CD14-positive monocyte (primary cell): ENCODE measurements at regions not wholly inside any gene's neighbourhood (a gene's known extent, or its start where the extent isn't known, plus 50 kb on each side); places are given as distances from the start of the nearest gene placed in this dataset.

Experiments used
- DNase-seq, 3 donors: peaks; one replicate each; pipeline ENCODE4 v3.0.0-alpha.2; 2011 to 2022
- H2AFZ ChIP-seq: 2 replicates; pipeline ENCODE4 v1.6.0; 2012; ENCODE audit warnings: mild to moderate bottlenecking, low read depth, low read length, inconsistent platforms; ENCODE audit not compliant: insufficient read depth, poor library complexity, severe bottlenecking
- H3K27ac ChIP-seq, 2 donors: 1 replicate in 1 of 2; 2 replicates in 1 of 2; pipeline ENCODE4 v1.5.1; 2012 to 2013; ENCODE audit warnings: low read length in 2 of 2, control low read depth in 1 of 2, inconsistent platforms in 1 of 2, low read depth in 1 of 2, mild to moderate bottlenecking in 1 of 2
- H3K27me3 ChIP-seq, 2 donors: one replicate each; pipeline versions ENCODE4 v1.6.0 to v1.6.1; 2011 to 2013; ENCODE audit warnings: low read length in 2 of 2; ENCODE audit not compliant: control insufficient read depth in 2 of 2, insufficient read depth in 2 of 2
- H3K36me3 ChIP-seq, 2 donors: replicated peaks in 1 of 2; 1 replicate in 1 of 2; 2 replicates in 1 of 2; pipeline versions ENCODE4 v1.5.1 to v1.6.1; 2012 to 2013; ENCODE audit warnings: low read length in 2 of 2, control low read depth in 1 of 2, inconsistent platforms in 1 of 2, mild to moderate bottlenecking in 1 of 2; ENCODE audit not compliant: insufficient read depth in 2 of 2, control insufficient read depth in 1 of 2
- H3K4me1 ChIP-seq, 2 donors: 1 replicate in 1 of 2; 2 replicates in 1 of 2; pipeline versions ENCODE4 v1.5.1 to v1.6.1; 2012 to 2013; ENCODE audit warnings: low read length in 2 of 2, control low read depth in 1 of 2, inconsistent platforms in 1 of 2, mild to moderate bottlenecking in 1 of 2, moderate library complexity in 1 of 2; ENCODE audit not compliant: insufficient read depth in 2 of 2, control insufficient read depth in 1 of 2
- H3K4me2 ChIP-seq: replicated peaks from 2 replicates; pipeline ENCODE3; 2012; ENCODE audit warnings: low read length, moderate library complexity, mild to moderate bottlenecking; ENCODE audit not compliant: poor library complexity, severe bottlenecking; ENCODE audit errors: extremely low read depth
- H3K4me3 ChIP-seq, 3 experiments: fragments of 200-600 bp in 1 of 3; sonication (generic) in 1 of 3; replicated peaks in 1 of 3; 1 replicate in 2 of 3; 2 replicates in 1 of 3; pipeline ENCODE4 v1.5.1; 2011 to 2013; ENCODE audit warnings: low read length in 3 of 3, mild to moderate bottlenecking in 3 of 3, control low read depth in 2 of 3, low read depth in 2 of 3, inconsistent platforms in 1 of 3, moderate library complexity in 1 of 3
- H3K79me2 ChIP-seq: 2 replicates; pipeline ENCODE4 v1.6.0; 2012; ENCODE audit warnings: mild to moderate bottlenecking, control low read depth, inconsistent platforms, low read length, moderate library complexity; ENCODE audit not compliant: insufficient read depth
- H3K9ac ChIP-seq: 2 replicates; pipeline ENCODE4 v1.6.0; 2017; ENCODE audit warnings: low read length, mild to moderate bottlenecking; ENCODE audit not compliant: insufficient read depth, poor library complexity, severe bottlenecking
- H3K9me3 ChIP-seq, 2 donors: replicated peaks in 1 of 2; 1 replicate in 1 of 2; 2 replicates in 1 of 2; pipeline versions ENCODE4 v1.5.1 to v1.6.1; 2012 to 2013; ENCODE audit warnings: low read length in 2 of 2, control low read depth in 1 of 2; ENCODE audit not compliant: control insufficient read depth in 1 of 2, insufficient read depth in 1 of 2
- H4K20me1 ChIP-seq: 2 replicates; pipeline ENCODE4 v1.6.0; 2012; ENCODE audit warnings: mild to moderate bottlenecking, low read length, control low read depth, moderate library complexity; ENCODE audit not compliant: insufficient read depth
- H3K27ac Mint-ChIP-seq, 7 donors: one replicate each; pipeline ENCODE4 v1.8.0; 2020; ENCODE audit warnings: mild to moderate bottlenecking in 7 of 7, mixed read lengths in 7 of 7, moderate library complexity in 6 of 7, inconsistent platforms in 2 of 7
- H3K27me3 Mint-ChIP-seq, 3 donors: one replicate each; pipeline ENCODE4 v1.8.0; 2021 to 2022; ENCODE audit warnings: low read depth in 3 of 3, mild to moderate bottlenecking in 3 of 3, mixed read lengths in 3 of 3, moderate library complexity in 3 of 3, inconsistent platforms in 1 of 3
- H3K36me3 Mint-ChIP-seq, 2 donors: one replicate each; pipeline ENCODE4 v1.8.0; 2020; ENCODE audit warnings: mixed read lengths in 2 of 2, inconsistent platforms in 1 of 2, mild to moderate bottlenecking in 1 of 2
- H3K4me1 Mint-ChIP-seq: one replicate; pipeline ENCODE4 v1.8.0; 2020; ENCODE audit warnings: mild to moderate bottlenecking, mixed read lengths
- H3K4me3 Mint-ChIP-seq, 2 donors: one replicate each; pipeline ENCODE4 v1.8.0; 2020; ENCODE audit warnings: mild to moderate bottlenecking in 2 of 2, mixed read lengths in 2 of 2, moderate library complexity in 1 of 2
- H3K9me3 Mint-ChIP-seq, 7 donors: one replicate each; pipeline ENCODE4 v1.8.0; 2020 to 2022; ENCODE audit warnings: mixed read lengths in 7 of 7, mild to moderate bottlenecking in 6 of 7, moderate library complexity in 6 of 7, inconsistent platforms in 2 of 7
- CTCF ChIP-seq: fragments of 200-600 bp; IDR thresholded peaks from one replicate; pipeline ENCODE4 v1.8.0; 2022; ENCODE audit warnings: antibody characterized with exemption, mild to moderate bottlenecking
- whole genome bisulfite sequencing: methylation state at CpG from one replicate; pipeline ENCODE4 v1.1.5; 2013; ENCODE audit warnings: missing lambda C conversion rate; ENCODE audit not compliant: insufficient coverage; 5-methylcytosine and 5-hydroxymethylcytosine counted together
- intact Hi-C, 2 donors: fragments of 100-400 bp; cut with micrococcal nuclease; formaldehyde crosslinking; loops; one replicate each; pipeline versions ENCODE4 v1.15.0 to v1.15.1; 2023

DNA sequence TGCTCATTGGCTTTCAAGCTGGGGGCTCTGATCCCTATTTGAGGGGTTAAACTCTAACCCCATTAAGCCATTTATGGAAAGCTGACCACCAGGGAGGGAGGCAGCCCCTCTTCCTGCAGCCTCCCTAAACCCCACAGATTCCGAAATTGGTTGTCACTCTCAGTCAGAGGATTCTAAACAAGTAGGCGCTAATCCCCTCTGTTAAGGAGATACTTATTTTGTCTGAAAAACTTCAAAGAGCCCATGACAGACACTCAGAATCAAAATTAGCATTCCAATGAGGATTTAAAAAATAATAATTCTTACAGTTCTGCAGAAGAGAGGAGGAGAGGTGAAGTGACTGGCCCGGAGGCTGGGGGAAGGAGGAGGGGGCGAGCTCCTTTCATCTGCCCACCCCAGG, 69.7 kb upstream of the LMO1 start:
- no peaks in the 10 kb centered on the region for H3K27me3 ChIP-seq
- H2AFZ ChIP-seq, result no peak overlapping the region
- H3K79me2 ChIP-seq, result no peaks in the 10 kb centered on the region
- peaks cover 42 to 55% of the 10 kb centered on the region in 2 donors for H3K4me1 ChIP-seq
- no peak overlapping the region for H3K4me2 ChIP-seq
- no peak overlapping the region for H3K4me3 ChIP-seq
- WGBS, result no CpG with 5 or more reads among the region's 4 CpGs
- Mint-ChIP-seq H3K4me3 (no peak overlapping the region), H3K9me3 (peaks cover 0 to 3% (median 0%) of the 10 kb centered on the region in 7 donors), H3K36me3 (no peaks in the 10 kb centered on the region), H3K27me3 (peaks cover 0 to 6% (median 3%) of the 10 kb centered on the region in 3 donors), H3K4me1 (peaks cover 44% of the 10 kb centered on the region), H3K27ac (peak overlapping the region in 5 of 7 donors; percentile 20 to 70 (median 26))
- H3K27ac ChIP-seq, result no peak overlapping the region
- no peaks in the 10 kb centered on the region for H3K9me3 ChIP-seq
- no peaks in the 10 kb centered on the region for H3K36me3 ChIP-seq
- TF ChIP-seq CTCF, result no peak
- H4K20me1 ChIP-seq, result no peaks in the 10 kb centered on the region
- no peak for DNase-seq
- no peak overlapping the region for H3K9ac ChIP-seq
- intact Hi-C loops, result loop anchor here in 1 of 2 donors (10.0 kb wide), 1 partner anchor 351 kb away; the partner anchor contains the start of genes RPL27A and TRIM66

DNA sequence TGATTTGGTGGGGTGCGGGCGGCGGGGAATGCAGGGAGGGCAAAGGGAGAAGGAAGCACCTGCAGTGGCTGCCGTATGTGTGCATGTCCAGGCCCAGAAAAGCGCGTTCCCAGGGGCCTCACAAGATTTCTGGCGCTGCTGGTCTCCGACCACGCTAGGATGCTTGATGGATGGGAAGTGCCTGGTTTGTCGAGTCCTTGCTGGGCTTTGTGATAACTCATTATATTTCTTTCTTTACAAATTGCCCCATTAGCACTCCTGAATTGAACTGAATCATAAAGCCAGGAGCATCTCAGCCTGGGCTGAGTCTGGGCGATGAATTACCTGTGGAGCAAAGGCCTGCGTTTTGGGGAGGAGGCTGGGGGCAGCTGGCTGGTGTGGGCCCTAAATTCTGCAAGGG, 69.2 kb upstream of the LMO1 start:
- Histone ChIP-seq H2AFZ (peak overlapping the region; percentile 57), H3K9ac (no peak overlapping the region), H3K4me2 (no peak overlapping the region), H3K79me2 (no peaks in the 10 kb centered on the region), H3K36me3 (no peaks in the 10 kb centered on the region), H3K9me3 (no peaks in the 10 kb centered on the region), H3K27me3 (no peaks in the 10 kb centered on the region), H4K20me1 (no peaks in the 10 kb centered on the region), H3K4me3 (no peak overlapping the region), H3K27ac (peak overlapping the region; percentile 64 to 71), H3K4me1 (peaks cover 47 to 59% of the 10 kb centered on the region in 2 donors)
- intact Hi-C loops, result loop anchor here in 1 of 2 donors (10.0 kb wide), 1 partner anchor 352 kb away; the partner anchor contains the start of genes RPL27A and TRIM66
- peak overlapping the region in 5 of 7 donors; percentile 25 to 93 (median 82) for H3K27ac Mint-ChIP-seq
- no peak for TF ChIP-seq CTCF
- H3K27me3 Mint-ChIP-seq, result peaks cover 0 to 8% (median 3%) of the 10 kb centered on the region in 3 donors
- H3K9me3 Mint-ChIP-seq, result peaks cover 0 to 3% (median 0%) of the 10 kb centered on the region in 7 donors
- H3K4me1 Mint-ChIP-seq, result peaks cover 48% of the 10 kb centered on the region
- WGBS, result 51% methylated on average over 6 of the region's 12 CpGs
- H3K4me3 Mint-ChIP-seq, result no peak overlapping the region
- H3K36me3 Mint-ChIP-seq, result no peaks in the 10 kb centered on the region
- DNase-seq, result no peak
